ENCODE measurements at regions not wholly inside any gene's neighbourhood (a gene's known extent, or its start where the extent isn't known, plus 50 kb on each side); places are given as distances from the start of the nearest gene placed in this dataset.

DNA sequence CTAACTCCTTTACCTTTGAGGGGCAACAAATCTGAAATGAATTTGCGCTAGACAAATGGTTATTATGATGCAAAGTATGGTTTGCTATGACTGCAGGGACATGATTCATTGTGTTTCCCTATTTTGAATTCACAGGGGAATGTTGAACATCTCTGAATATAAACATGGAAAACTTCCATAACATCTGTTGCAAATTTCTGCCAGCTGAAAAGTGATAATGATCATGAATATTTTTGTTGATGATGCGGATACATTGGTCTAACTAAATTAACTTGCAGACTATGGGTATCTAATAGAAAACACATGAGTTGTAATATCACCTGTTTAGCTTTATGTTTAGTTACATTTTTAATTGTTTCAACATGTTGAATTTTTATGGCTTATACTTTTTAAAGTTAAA lies 1325.5 kb downstream of the REEP3 start:
- TF ChIP-seq, protein P1, sequence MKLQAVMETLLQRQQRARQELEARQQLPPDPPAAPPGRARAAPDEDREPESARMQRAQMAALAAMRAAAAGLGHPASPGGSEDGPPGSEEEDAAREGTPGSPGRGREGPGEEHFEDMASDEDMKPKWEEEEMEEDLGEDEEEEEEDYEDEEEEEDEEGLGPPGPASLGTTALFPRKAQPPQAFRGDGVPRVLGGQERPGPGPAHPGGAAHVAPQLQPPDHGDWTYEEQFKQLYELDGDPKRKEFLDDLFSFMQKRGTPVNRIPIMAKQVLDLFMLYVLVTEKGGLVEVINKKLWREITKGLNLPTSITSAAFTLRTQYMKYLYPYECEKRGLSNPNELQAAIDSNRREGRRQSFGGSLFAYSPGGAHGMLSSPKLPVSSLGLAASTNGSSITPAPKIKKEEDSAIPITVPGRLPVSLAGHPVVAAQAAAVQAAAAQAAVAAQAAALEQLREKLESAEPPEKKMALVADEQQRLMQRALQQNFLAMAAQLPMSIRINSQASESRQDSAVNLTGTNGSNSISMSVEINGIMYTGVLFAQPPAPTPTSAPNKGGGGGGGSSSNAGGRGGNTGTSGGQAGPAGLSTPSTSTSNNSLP (IDR thresholded peaks at IDR 0.05; ENCODE audit: low read depth, low read length), result no peak
- TF ChIP-seq, protein P2, sequence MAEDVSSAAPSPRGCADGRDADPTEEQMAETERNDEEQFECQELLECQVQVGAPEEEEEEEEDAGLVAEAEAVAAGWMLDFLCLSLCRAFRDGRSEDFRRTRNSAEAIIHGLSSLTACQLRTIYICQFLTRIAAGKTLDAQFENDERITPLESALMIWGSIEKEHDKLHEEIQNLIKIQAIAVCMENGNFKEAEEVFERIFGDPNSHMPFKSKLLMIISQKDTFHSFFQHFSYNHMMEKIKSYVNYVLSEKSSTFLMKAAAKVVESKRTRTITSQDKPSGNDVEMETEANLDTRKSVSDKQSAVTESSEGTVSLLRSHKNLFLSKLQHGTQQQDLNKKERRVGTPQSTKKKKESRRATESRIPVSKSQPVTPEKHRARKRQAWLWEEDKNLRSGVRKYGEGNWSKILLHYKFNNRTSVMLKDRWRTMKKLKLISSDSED (CRISPR knock-in tag; IDR thresholded peaks at IDR 0.05), result no peak
- TF ChIP-seq CHD2 (IDR thresholded peaks at IDR 0.05; ENCODE audit: low read depth, low read length), result no peak
- no peak for TF ChIP-seq KMT2B (CRISPR knock-in tag; IDR thresholded peaks at IDR 0.05)
- no peak for TF ChIP-seq ZNF749 (CRISPR knock-in tag; IDR thresholded peaks at IDR 0.05; ENCODE audit: borderline replicate concordance)
- TF ChIP-seq, protein P3, sequence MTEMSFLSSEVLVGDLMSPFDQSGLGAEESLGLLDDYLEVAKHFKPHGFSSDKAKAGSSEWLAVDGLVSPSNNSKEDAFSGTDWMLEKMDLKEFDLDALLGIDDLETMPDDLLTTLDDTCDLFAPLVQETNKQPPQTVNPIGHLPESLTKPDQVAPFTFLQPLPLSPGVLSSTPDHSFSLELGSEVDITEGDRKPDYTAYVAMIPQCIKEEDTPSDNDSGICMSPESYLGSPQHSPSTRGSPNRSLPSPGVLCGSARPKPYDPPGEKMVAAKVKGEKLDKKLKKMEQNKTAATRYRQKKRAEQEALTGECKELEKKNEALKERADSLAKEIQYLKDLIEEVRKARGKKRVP (CRISPR knock-in tag; IDR thresholded peaks at IDR 0.05), result no peak
- TF ChIP-seq, protein P4, sequence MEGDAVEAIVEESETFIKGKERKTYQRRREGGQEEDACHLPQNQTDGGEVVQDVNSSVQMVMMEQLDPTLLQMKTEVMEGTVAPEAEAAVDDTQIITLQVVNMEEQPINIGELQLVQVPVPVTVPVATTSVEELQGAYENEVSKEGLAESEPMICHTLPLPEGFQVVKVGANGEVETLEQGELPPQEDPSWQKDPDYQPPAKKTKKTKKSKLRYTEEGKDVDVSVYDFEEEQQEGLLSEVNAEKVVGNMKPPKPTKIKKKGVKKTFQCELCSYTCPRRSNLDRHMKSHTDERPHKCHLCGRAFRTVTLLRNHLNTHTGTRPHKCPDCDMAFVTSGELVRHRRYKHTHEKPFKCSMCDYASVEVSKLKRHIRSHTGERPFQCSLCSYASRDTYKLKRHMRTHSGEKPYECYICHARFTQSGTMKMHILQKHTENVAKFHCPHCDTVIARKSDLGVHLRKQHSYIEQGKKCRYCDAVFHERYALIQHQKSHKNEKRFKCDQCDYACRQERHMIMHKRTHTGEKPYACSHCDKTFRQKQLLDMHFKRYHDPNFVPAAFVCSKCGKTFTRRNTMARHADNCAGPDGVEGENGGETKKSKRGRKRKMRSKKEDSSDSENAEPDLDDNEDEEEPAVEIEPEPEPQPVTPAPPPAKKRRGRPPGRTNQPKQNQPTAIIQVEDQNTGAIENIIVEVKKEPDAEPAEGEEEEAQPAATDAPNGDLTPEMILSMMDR (CRISPR knock-in tag; IDR thresholded peaks at IDR 0.05), result no peak
- TF ChIP-seq, protein P5, sequence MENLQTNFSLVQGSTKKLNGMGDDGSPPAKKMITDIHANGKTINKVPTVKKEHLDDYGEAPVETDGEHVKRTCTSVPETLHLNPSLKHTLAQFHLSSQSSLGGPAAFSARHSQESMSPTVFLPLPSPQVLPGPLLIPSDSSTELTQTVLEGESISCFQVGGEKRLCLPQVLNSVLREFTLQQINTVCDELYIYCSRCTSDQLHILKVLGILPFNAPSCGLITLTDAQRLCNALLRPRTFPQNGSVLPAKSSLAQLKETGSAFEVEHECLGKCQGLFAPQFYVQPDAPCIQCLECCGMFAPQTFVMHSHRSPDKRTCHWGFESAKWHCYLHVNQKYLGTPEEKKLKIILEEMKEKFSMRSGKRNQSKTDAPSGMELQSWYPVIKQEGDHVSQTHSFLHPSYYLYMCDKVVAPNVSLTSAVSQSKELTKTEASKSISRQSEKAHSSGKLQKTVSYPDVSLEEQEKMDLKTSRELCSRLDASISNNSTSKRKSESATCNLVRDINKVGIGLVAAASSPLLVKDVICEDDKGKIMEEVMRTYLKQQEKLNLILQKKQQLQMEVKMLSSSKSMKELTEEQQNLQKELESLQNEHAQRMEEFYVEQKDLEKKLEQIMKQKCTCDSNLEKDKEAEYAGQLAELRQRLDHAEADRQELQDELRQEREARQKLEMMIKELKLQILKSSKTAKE (CRISPR knock-in tag; IDR thresholded peaks at IDR 0.05; ENCODE audit: borderline replicate concordance), result no peak
- no peak for TF ChIP-seq SIN3A (IDR thresholded peaks at IDR 0.05; ENCODE audit: borderline replicate concordance, low read depth, low read length)
- TF ChIP-seq YY1 (IDR thresholded peaks at IDR 0.05; ENCODE audit: insufficient read depth, insufficient replicate concordance, low read depth, low read length), result no peak

Data from HepG2 (cell line).